ENCODE measurements at regions not wholly inside any gene's neighbourhood (a gene's known extent, or its start where the extent isn't known, plus 50 kb on each side); places are given as distances from the start of the nearest gene placed in this dataset.

DNA sequence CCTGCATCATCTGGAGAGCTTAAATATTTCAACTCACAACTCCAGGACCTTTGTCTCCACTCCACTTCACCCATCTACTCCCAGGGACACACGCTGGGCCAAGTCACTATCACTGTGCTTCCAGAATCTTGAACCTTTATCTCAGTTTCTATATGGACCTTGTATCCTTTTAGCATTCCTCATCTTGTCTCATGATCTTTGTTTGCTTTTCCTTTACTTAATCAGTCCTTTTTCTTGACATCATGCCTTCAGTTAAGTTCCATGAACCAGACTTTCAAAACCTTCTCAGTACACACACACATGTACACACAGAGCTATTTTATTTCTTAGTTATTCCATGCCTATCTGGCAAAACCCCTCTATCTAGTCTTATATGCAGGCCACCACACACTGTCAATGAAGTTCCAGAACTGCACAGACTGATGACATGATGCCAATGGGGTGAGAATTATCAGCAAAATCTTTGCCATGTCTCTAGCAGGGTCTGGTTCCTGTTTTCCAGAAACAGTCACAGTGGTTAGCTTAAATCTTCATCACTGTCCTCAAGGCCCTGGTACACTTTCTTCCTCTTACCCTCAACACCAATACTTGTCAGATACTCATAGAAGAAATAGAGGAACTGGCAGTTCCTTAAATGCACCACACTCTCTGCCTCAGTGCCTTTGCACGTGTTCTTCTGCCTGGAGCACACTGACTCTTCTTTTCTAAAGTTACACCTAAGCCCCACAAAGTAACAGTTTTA is 77.6 kb upstream of the STARD13 start:
- Histone ChIP-seq H3K4me1 (peaks cover 0 to 4% (median 0%) of the 10 kb centered on the region in 4 donors), H3K36me3 (no peaks in the 10 kb centered on the region), H3K9me3 (no peaks in the 10 kb centered on the region), H3K4me3 (no peak overlapping the region), H3K27ac (replicated peaks in 1 of 4) (peak overlapping the region in 1 of 4 donors; percentile 0), H3K27me3 (no peaks in the 10 kb centered on the region)
- intact Hi-C loops (cut with DNase I): loop anchor here (10.0 kb wide), 1 partner anchor 362 kb away; no protein-coding TSS in a partner anchor
- 86% methylated on average over 2 of the region's 2 CpGs for WGBS
- no peak for DNase-seq (ENCODE audit: extremely low spot score)
- TF ChIP-seq EP300 (IDR thresholded peaks at IDR 0.05) (no peak), POLR2A (IDR thresholded peaks at IDR 0.05; ENCODE audit: low read depth) (no peak), POLR2AphosphoS5 (IDR thresholded peaks at IDR 0.05) (no peak)
- TF ChIP-seq, protein P1, sequence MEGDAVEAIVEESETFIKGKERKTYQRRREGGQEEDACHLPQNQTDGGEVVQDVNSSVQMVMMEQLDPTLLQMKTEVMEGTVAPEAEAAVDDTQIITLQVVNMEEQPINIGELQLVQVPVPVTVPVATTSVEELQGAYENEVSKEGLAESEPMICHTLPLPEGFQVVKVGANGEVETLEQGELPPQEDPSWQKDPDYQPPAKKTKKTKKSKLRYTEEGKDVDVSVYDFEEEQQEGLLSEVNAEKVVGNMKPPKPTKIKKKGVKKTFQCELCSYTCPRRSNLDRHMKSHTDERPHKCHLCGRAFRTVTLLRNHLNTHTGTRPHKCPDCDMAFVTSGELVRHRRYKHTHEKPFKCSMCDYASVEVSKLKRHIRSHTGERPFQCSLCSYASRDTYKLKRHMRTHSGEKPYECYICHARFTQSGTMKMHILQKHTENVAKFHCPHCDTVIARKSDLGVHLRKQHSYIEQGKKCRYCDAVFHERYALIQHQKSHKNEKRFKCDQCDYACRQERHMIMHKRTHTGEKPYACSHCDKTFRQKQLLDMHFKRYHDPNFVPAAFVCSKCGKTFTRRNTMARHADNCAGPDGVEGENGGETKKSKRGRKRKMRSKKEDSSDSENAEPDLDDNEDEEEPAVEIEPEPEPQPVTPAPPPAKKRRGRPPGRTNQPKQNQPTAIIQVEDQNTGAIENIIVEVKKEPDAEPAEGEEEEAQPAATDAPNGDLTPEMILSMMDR (IDR thresholded peaks at IDR 0.05): no peak

DNA sequence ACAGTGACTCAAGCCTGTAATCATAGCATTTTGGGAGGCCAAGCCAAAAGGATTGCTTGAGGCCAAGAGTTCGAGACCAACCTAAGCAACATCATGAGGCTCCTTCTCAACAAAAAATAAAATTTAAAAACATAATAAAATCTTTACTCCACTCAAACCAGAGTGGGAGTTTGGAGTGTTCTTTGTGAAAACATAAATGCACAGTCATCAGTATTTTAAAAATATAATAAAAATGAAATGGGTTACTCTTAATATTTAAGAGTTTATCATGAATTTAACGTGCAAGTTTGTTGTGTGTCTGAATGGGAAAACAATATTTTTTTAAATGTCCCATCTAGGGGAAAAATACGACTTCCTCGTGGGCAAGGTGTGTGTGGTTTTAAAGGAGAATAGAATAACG is 78.6 kb upstream of the STARD13 start:
- WGBS: 96% methylated on average over 5 of the region's 5 CpGs
- intact Hi-C loops (cut with DNase I): loop anchor here (10.0 kb wide), 1 partner anchor 361 kb away; no protein-coding TSS in a partner anchor
- Histone ChIP-seq H3K27me3 (no peaks in the 10 kb centered on the region), H3K4me1 (peaks cover 0 to 4% (median 0%) of the 10 kb centered on the region in 4 donors), H3K27ac (replicated peaks in 1 of 4) (no peak overlapping the region), H3K36me3 (no peaks in the 10 kb centered on the region), H3K9me3 (no peaks in the 10 kb centered on the region), H3K4me3 (no peak overlapping the region)
- DNase-seq (ENCODE audit: extremely low spot score): no peak
- TF ChIP-seq POLR2A (IDR thresholded peaks at IDR 0.05; ENCODE audit: low read depth) (no peak), POLR2AphosphoS5 (IDR thresholded peaks at IDR 0.05) (no peak), EP300 (IDR thresholded peaks at IDR 0.05) (no peak)
- TF ChIP-seq, protein P1 (IDR thresholded peaks at IDR 0.05): no peak

DNA sequence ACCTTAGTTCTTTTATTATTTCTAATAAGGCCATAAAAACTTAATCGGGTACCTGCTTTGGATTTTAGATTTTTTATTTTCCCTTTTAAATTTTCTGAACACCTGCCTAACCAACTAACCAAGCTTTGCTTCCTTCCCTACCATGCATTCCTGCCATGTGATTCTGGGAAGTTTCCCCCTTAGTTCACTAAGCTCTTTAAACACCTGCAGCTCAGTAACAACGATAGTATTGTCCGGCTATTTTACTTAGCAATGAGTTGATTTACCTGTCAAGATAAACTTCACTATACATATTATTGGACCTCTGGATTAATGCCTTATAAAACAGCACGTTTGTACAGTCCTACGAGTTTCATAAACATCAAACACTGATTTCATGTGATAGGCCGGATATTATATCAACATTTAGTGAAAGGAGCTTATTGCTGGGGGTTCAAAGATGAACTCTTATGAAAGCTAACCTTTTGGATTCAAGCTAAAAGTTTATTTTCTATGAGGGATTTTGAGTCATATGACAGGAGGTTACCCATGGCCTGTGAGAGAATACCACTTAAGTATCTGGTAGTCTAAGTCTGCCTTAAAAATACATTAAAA is 81.0 kb upstream of the STARD13 start:
- 89% methylated on average over 6 of the region's 6 CpGs for WGBS
- no peak overlapping the region for H3K4me3 ChIP-seq

DNA sequence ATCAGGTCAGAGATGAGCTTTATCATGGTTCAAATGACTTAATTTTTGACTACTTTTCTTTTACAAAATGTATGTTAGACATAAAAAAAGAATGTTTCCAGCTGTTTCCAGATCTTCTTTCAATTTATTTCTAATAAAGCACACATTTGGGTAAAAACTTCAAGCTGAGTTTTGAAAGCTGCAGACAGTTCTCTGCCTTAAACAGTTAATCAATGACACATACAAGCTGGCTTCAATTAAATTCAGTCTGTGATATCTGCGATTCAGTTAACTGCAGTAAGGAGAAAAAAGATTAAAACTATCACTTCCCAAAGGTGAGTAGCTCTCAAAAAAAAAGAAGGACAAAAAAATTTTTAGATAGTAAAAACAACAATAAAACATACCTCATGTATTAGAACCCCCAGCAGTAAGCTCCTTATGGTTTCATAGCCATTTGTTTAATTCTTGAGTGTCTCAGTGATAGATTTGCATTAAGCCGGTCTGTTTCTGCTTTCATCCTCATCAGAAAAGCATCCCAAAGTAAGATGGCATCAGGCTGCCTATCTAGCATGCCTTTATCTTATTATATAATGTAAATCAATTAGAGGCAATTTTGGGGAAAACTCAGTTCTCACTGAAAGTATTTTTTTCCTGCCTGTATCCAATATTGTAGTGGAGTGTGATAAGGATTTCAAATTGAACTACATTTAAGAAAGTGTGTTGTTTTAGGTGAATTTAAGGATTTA is 81.8 kb upstream of the STARD13 start:
- DNase-seq (ENCODE audit: extremely low spot score): no peak
- WGBS: 75% methylated on average over 2 of the region's 2 CpGs
- TF ChIP-seq, protein P1 (IDR thresholded peaks at IDR 0.05): no peak
- TF ChIP-seq POLR2AphosphoS5 (IDR thresholded peaks at IDR 0.05) (no peak), EP300 (IDR thresholded peaks at IDR 0.05) (no peak), POLR2A (IDR thresholded peaks at IDR 0.05; ENCODE audit: low read depth) (no peak)
- intact Hi-C loops (cut with DNase I): loop anchor here (10.0 kb wide), 1 partner anchor 357 kb away; no protein-coding TSS in a partner anchor
- Histone ChIP-seq H3K9me3 (no peaks in the 10 kb centered on the region), H3K27ac (replicated peaks in 1 of 4) (no peak overlapping the region), H3K36me3 (no peaks in the 10 kb centered on the region), H3K4me3 (no peak overlapping the region), H3K27me3 (no peaks in the 10 kb centered on the region), H3K4me1 (peaks cover 0 to 4% (median 0%) of the 10 kb centered on the region in 4 donors)

More for the DNA sequence above, 81.0 kb upstream of the STARD13 start:
- Histone ChIP-seq H3K27me3 (no peaks in the 10 kb centered on the region), H3K9me3 (no peaks in the 10 kb centered on the region), H3K4me1 (peaks cover 0 to 4% (median 0%) of the 10 kb centered on the region in 4 donors), H3K27ac (replicated peaks in 1 of 4) (no peak overlapping the region), H3K36me3 (no peaks in the 10 kb centered on the region)
- no peak for DNase-seq (ENCODE audit: extremely low spot score)
- intact Hi-C loops (cut with DNase I): loop anchor here (10.0 kb wide), 1 partner anchor 358 kb away; no protein-coding TSS in a partner anchor
- TF ChIP-seq POLR2AphosphoS5 (IDR thresholded peaks at IDR 0.05) (no peak), EP300 (IDR thresholded peaks at IDR 0.05) (no peak), POLR2A (IDR thresholded peaks at IDR 0.05; ENCODE audit: low read depth) (no peak)
- TF ChIP-seq, protein P1 (IDR thresholded peaks at IDR 0.05): no peak

Measured in esophagus muscularis mucosa (tissue), 4 donors.